ENCODE measurements at regions not wholly inside any gene's neighbourhood (a gene's known extent, or its start where the extent isn't known, plus 50 kb on each side); places are given as distances from the start of the nearest gene placed in this dataset.

- no peak for TF ChIP-seq CTCF (conservative IDR thresholded peaks at IDR 0.05; ENCODE audit: low read depth, low read length)
- TF ChIP-seq EZH2 (IDR thresholded peaks at IDR 0.05; ENCODE audit: low read length, unreplicated experiment) = no peak
Observed at GRCh38 chr9:38335686-38336085, 56.8 kb upstream of the ALDH1B1 start.

Data from PC-3 (cell line).